GM04503 (cell line): ENCODE measurements at regions not wholly inside any gene's neighbourhood (a gene's known extent, or its start where the extent isn't known, plus 50 kb on each side); places are given as distances from the start of the nearest gene placed in this dataset.

Experiments used
- DNase-seq: peaks from one replicate; pipeline ENCODE4 v3.0.0-alpha.2; 2012; ENCODE audit warnings: low read depth

DNA sequence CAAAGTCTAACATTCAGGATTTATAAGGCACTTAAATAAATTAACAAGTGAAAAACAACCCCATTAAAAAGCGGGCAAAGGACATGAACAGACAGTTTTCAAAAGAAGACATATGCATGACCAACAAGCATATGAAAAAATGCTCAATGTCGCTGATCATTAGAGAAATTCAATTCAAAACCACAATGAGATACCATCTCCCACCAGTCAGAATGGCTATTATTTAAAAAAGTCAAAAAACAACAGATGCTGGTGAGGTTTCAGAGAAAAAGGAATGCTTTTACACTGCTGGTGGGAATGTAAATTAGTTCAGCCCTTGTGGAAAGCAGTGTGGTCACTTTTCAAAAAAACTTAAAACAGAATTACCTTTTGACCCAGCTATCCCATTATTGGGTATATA, 60.7 kb upstream of the BDKRB2 start:
- DNase-seq: no peak

DNA sequence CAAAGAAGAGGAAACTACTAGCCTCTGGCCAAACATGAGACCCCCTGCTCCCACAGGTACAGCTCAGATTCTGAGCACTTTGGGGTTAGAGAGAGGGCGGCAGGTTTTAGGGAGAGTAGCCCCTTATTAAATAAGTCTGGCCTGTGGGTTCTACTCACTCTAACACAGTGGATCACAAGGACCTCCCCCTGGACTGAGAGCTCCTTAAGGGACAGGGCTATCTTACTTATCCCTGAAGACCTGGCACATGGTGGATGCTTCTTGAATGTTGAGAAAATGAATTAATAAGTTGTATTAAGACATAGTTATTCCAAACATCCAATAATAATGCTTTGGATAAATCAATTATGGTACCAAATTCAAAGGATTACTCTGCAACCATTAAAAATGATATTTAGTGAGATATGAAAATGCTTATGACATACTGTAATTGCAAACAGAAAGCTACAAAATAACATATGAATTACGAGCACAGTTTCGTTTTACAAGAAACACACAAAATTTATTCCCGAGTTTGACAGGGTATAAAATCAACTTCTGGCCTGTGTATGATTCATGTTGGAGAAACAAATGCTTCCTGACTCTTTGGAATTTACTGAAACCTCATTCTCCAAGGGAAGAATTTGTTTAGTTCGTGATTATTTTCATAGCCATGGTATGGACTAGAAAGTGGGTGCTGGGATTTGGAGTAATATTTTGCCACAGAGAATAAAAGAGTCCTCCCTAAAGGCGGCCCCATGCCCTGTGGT, 59.3 kb upstream of the BDKRB2 start:
- DNase-seq: peak; percentile 81

DNA sequence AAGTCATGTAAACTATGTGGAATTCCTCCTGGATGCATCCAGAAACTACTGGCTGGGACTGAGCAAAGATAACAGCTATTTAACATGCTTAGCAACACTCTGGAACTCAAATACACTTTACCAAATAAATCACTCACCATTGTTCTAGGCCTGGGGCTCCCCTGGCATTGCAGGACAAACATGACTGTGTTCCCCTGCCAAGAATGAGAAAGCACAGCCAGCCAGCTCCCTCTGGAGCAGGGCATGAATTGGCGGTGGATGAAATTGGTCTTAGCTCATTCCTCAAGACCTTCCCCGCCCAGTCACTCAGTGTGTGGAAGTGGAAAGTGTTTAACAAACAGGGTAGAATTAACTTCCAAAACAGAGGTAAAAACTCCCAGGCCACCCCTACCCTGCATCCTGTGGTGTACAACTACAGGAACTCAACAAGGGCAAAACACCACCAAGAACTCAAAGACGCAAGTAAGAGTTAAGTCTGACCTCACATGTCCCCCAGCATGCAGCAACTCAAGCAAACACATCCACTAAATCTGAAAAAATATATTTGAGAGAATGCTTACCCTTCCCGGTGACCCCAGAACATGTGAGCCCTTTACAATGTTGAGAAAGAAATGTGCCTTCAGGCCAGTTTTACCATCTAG, 58.4 kb upstream of the BDKRB2 start:
- DNase-seq: peak; percentile 90

DNA sequence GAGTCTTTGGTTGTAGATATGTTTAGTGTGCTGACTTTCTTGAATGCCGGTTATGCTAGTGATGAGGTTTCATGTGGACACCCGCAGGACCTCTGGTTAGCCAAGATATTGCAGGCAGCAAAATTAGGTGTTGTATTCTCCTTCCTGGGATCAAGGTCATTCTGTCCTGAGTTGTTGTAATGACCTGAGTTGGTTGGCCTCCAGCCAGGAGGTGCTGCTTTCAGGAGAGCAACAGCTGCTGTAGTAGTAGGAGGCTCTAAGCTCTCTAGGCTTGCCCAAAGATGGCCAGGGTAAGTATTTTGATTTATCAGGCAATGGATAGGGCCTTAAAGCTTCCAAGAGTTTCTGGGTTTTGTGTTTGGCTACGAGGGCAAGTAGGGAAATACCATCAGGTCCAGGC, 56.0 kb upstream of the BDKRB2 start:
- no peak for DNase-seq

GRCh38 chr14:96149131-96149530, 55.5 kb upstream of the BDKRB2 start:
- DNase-seq: no peak

- DNase-seq: no peak
Measured at GRCh38 chr14:96150214-96150613, 54.4 kb upstream of the BDKRB2 start.

DNA sequence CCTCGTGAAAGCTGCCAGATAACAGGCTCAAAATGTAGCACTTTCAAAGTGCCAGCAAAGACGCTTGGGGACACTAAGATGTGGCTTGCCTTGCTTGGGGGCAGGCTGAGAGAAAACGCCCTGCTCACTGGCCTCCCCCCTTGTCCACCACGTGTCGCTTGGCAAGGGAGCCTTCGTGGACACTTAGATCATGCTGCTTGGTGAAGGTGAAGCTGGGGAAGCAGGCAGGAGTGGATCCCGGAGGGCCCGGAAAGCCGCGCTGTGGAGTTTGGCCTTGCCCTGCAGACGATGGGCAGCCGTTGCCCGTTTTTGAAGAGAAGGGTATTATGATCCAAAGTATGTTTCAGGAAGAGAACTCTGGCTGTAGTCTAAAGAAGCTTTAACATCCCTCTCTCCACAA, 53.4 kb upstream of the BDKRB2 start:
- no peak for DNase-seq

GRCh38 chr14:96153003-96153402, 51.6 kb upstream of the BDKRB2 start:
- DNase-seq: no peak
